Colonic mucosa (tissue), 4 donors: ENCODE measurements at regions not wholly inside any gene's neighbourhood (a gene's known extent, or its start where the extent isn't known, plus 50 kb on each side); places are given as distances from the start of the nearest gene placed in this dataset.

ENCODE experiments used
- DNase-seq: peaks from one replicate; pipeline ENCODE4 v3.0.0-alpha.2; 2020
- H3K27ac ChIP-seq: fragments of 200-600 bp; one replicate; pipeline ENCODE4 v1.8.0; 2021
- H3K27me3 ChIP-seq: fragments of 200-600 bp; one replicate; pipeline ENCODE4 v1.8.0; 2021
- H3K36me3 ChIP-seq: fragments of 200-600 bp; one replicate; pipeline ENCODE4 v1.8.0; 2021
- H3K4me1 ChIP-seq: fragments of 200-600 bp; one replicate; pipeline ENCODE4 v1.8.0; 2021; ENCODE audit warnings: mild to moderate bottlenecking
- H3K4me3 ChIP-seq: fragments of 200-600 bp; one replicate; pipeline ENCODE4 v1.8.0; 2021
- H3K9ac ChIP-seq, 2 donors: one replicate each; pipeline ENCODE4 v1.7.0; 2013; ENCODE audit warnings: control low read depth in 2 of 2, low read depth in 2 of 2, low read length in 2 of 2
- H3K9me3 ChIP-seq: fragments of 200-600 bp; one replicate; pipeline ENCODE4 v1.8.0; 2021
- CTCF ChIP-seq: fragments of 200-600 bp; IDR thresholded peaks from one replicate; pipeline ENCODE4 v1.8.0; 2022; ENCODE audit warnings: antibody characterized with exemption, mild to moderate bottlenecking
- intact Hi-C: fragments of 100-400 bp; cut with DNase I; formaldehyde crosslinking; loops from one replicate; pipeline ENCODE4 v1.14.1; 2022
- donor health status: healthy.
- donor health status: DM: no; HTN: no; CAD: no.
- donor health status: DM: no; HTN: no; CAD: no.

GRCh38 chr1:48107516-48107915, 110.3 kb upstream of the TRABD2B start:
- H3K27ac ChIP-seq = no peak overlapping the region
- no peaks in the 10 kb centered on the region for H3K27me3 ChIP-seq
- H3K9me3 ChIP-seq = no peaks in the 10 kb centered on the region
- no peaks in the 10 kb centered on the region for H3K4me1 ChIP-seq
- no peak for TF ChIP-seq CTCF
- intact Hi-C loops = loop anchor here (5.0 kb wide), 1 partner anchor 95 kb away; no protein-coding TSS in a partner anchor
- no peak for DNase-seq
- no peak overlapping the region for H3K9ac ChIP-seq
- H3K36me3 ChIP-seq = no peaks in the 10 kb centered on the region
- no peak overlapping the region for H3K4me3 ChIP-seq

GRCh38 chr1:48106049-48106448, 108.9 kb upstream of the TRABD2B start:
- intact Hi-C loops = loop anchor here (5.0 kb wide), 1 partner anchor 96 kb away; no protein-coding TSS in a partner anchor
- Histone ChIP-seq H3K27me3 (no peaks in the 10 kb centered on the region), H3K9me3 (no peaks in the 10 kb centered on the region), H3K9ac (no peak overlapping the region), H3K27ac (no peak overlapping the region), H3K4me1 (no peaks in the 10 kb centered on the region), H3K4me3 (no peak overlapping the region), H3K36me3 (no peaks in the 10 kb centered on the region)
- TF ChIP-seq CTCF = no peak
- DNase-seq = no peak

- TF ChIP-seq CTCF = no peak
- no peak overlapping the region for H3K27ac ChIP-seq
- no peaks in the 10 kb centered on the region for H3K27me3 ChIP-seq
- H3K9me3 ChIP-seq = no peaks in the 10 kb centered on the region
- no peak overlapping the region for H3K4me3 ChIP-seq
- no peak for DNase-seq
- no peaks in the 10 kb centered on the region for H3K36me3 ChIP-seq
- intact Hi-C loops = loop anchor here (5.0 kb wide), 1 partner anchor 97 kb away; no protein-coding TSS in a partner anchor
- H3K4me1 ChIP-seq = no peaks in the 10 kb centered on the region
- no peak overlapping the region for H3K9ac ChIP-seq
These were observed 108.0 kb upstream of the TRABD2B start for GRCh38 chr1:48105165-48105564.

- no peak overlapping the region for H3K9ac ChIP-seq
- no peaks in the 10 kb centered on the region for H3K36me3 ChIP-seq
- TF ChIP-seq CTCF = no peak
- H3K4me3 ChIP-seq = no peak overlapping the region
- no peaks in the 10 kb centered on the region for H3K4me1 ChIP-seq
- no peaks in the 10 kb centered on the region for H3K27me3 ChIP-seq
- no peaks in the 10 kb centered on the region for H3K9me3 ChIP-seq
- no peak for DNase-seq
- no peak overlapping the region for H3K27ac ChIP-seq
- intact Hi-C loops = no loop called here
These were observed 106.3 kb upstream of the TRABD2B start for GRCh38 chr1:48103495-48103894.

GRCh38 chr1:48102766-48103165, 105.6 kb upstream of the TRABD2B start:
- no peak for TF ChIP-seq CTCF
- H3K36me3 ChIP-seq = no peaks in the 10 kb centered on the region
- H3K9me3 ChIP-seq = no peaks in the 10 kb centered on the region
- intact Hi-C loops = no loop called here
- no peak overlapping the region for H3K27ac ChIP-seq
- no peak for DNase-seq
- H3K9ac ChIP-seq = no peak overlapping the region
- no peaks in the 10 kb centered on the region for H3K27me3 ChIP-seq
- H3K4me3 ChIP-seq = no peak overlapping the region
- H3K4me1 ChIP-seq = no peaks in the 10 kb centered on the region
